ENCODE measurements at regions not wholly inside any gene's neighbourhood (a gene's known extent, or its start where the extent isn't known, plus 50 kb on each side); places are given as distances from the start of the nearest gene placed in this dataset.

GRCh38 chr7:16178585-16178984 is 242.8 kb downstream of the CRPPA start:
- TF ChIP-seq CTCF (conservative IDR thresholded peaks at IDR 0.05; ENCODE audit: low read depth, low read length) = no peak
- no peak overlapping the region for H3K4me3 ChIP-seq (ENCODE audit: low read depth, low read length)
- DNase-seq (ENCODE audit: low read depth) = no peak

GRCh38 chr7:16178092-16178491 is 243.2 kb downstream of the CRPPA start:
- H3K4me3 ChIP-seq (ENCODE audit: low read depth, low read length) = no peak overlapping the region
- TF ChIP-seq CTCF (conservative IDR thresholded peaks at IDR 0.05; ENCODE audit: low read depth, low read length) = no peak
- DNase-seq (ENCODE audit: low read depth) = no peak

GRCh38 chr7:16174253-16174652 is 247.1 kb downstream of the CRPPA start:
- no peak for TF ChIP-seq CTCF (conservative IDR thresholded peaks at IDR 0.05; ENCODE audit: low read depth, low read length)
- H3K4me3 ChIP-seq (ENCODE audit: low read depth, low read length) = no peak overlapping the region
- no peak for DNase-seq (ENCODE audit: low read depth)

GRCh38 chr7:16172366-16172765 is 249.0 kb downstream of the CRPPA start:
- DNase-seq (ENCODE audit: low read depth) = no peak
- TF ChIP-seq CTCF (conservative IDR thresholded peaks at IDR 0.05; ENCODE audit: low read depth, low read length) = no peak
- H3K4me3 ChIP-seq (ENCODE audit: low read depth, low read length) = no peak overlapping the region

- no peak for DNase-seq (ENCODE audit: low read depth)
- H3K4me3 ChIP-seq (ENCODE audit: low read depth, low read length) = no peak overlapping the region
- TF ChIP-seq CTCF (conservative IDR thresholded peaks at IDR 0.05; ENCODE audit: low read depth, low read length) = no peak
Observed at GRCh38 chr7:16171928-16172327, 249.4 kb downstream of the CRPPA start.

GRCh38 chr7:16170671-16171070 is 250.7 kb downstream of the CRPPA start:
- TF ChIP-seq CTCF (conservative IDR thresholded peaks at IDR 0.05; ENCODE audit: low read depth, low read length) = no peak
- no peak overlapping the region for H3K4me3 ChIP-seq (ENCODE audit: low read depth, low read length)
- DNase-seq (ENCODE audit: low read depth) = no peak

- no peak overlapping the region for H3K4me3 ChIP-seq (ENCODE audit: low read depth, low read length)
- DNase-seq (ENCODE audit: low read depth) = no peak
- no peak for TF ChIP-seq CTCF (conservative IDR thresholded peaks at IDR 0.05; ENCODE audit: low read depth, low read length)
Observed at GRCh38 chr7:16169537-16169936, 251.8 kb downstream of the CRPPA start.
